Astrocyte (in vitro differentiated cells and primary cell): ENCODE measurements at regions not wholly inside any gene's neighbourhood (a gene's known extent, or its start where the extent isn't known, plus 50 kb on each side); places are given as distances from the start of the nearest gene placed in this dataset.

Experiments used
- DNase-seq: peaks from one replicate; pipeline ENCODE4 v3.0.0-alpha.2; 2010; ENCODE audit warnings: low read depth
- FAIRE-seq: peaks from 2 replicates; lab custom pipeline; 2011; peaks lifted over from hg19 to GRCh38; lab: Jason Lieb, UNC
- H2AFZ ChIP-seq: 2 replicates; pipeline ENCODE4 v1.6.0; 2012; ENCODE audit warnings: low read depth, low read length, inconsistent platforms
- H3K27ac ChIP-seq: 2 replicates; pipeline ENCODE4 v1.5.1; 2011; ENCODE audit warnings: low read depth, low read length, inconsistent platforms
- H3K27me3 ChIP-seq: 2 replicates; pipeline ENCODE4 v1.6.0; 2011; ENCODE audit warnings: low read length, inconsistent platforms; ENCODE audit not compliant: insufficient read depth
- H3K36me3 ChIP-seq: 2 replicates; pipeline ENCODE4 v1.5.1; 2011; ENCODE audit warnings: low read length, inconsistent platforms; ENCODE audit not compliant: insufficient read depth
- H3K4me1 ChIP-seq: 2 replicates; pipeline ENCODE4 v1.5.1; 2011; ENCODE audit warnings: low read length, inconsistent platforms; ENCODE audit not compliant: insufficient read depth
- H3K4me2 ChIP-seq: 2 replicates; pipeline ENCODE4 v1.6.0; 2012; ENCODE audit warnings: low read length, inconsistent platforms
- H3K4me3 ChIP-seq: 2 replicates; pipeline ENCODE4 v1.5.1; 2011; ENCODE audit warnings: low read depth, mild to moderate bottlenecking, low read length, inconsistent platforms; ENCODE audit not compliant: insufficient read depth
- H3K79me2 ChIP-seq: 2 replicates; pipeline ENCODE4 v1.6.0; 2012; ENCODE audit warnings: mild to moderate bottlenecking, low read length, inconsistent platforms; ENCODE audit not compliant: insufficient read depth
- H3K9ac ChIP-seq: 2 replicates; pipeline ENCODE4 v1.6.0; 2012; ENCODE audit warnings: mild to moderate bottlenecking, low read length, inconsistent platforms
- H3K9me3 ChIP-seq: 2 replicates; pipeline ENCODE4 v1.5.1; 2012; ENCODE audit warnings: low read depth, mild to moderate bottlenecking, low read length, inconsistent platforms; ENCODE audit not compliant: insufficient read depth
- H4K20me1 ChIP-seq: 2 replicates; pipeline ENCODE4 v1.6.0; 2012; ENCODE audit warnings: low read length, inconsistent platforms; ENCODE audit not compliant: insufficient read depth
- H3K27ac Mint-ChIP-seq: one replicate; pipeline ENCODE4 v1.8.0; 2021; ENCODE audit warnings: mild to moderate bottlenecking, mixed read lengths; ENCODE audit not compliant: unreplicated experiment
- H3K27me3 Mint-ChIP-seq: one replicate; pipeline ENCODE4 v1.8.0; 2021; ENCODE audit warnings: low read depth, mixed read lengths; ENCODE audit not compliant: unreplicated experiment
- H3K36me3 Mint-ChIP-seq: one replicate; pipeline ENCODE4 v1.8.0; 2021; ENCODE audit warnings: low read depth, mixed read lengths; ENCODE audit not compliant: unreplicated experiment
- H3K4me1 Mint-ChIP-seq: one replicate; pipeline ENCODE4 v1.8.0; 2021; ENCODE audit warnings: low read depth, mixed read lengths; ENCODE audit not compliant: unreplicated experiment
- H3K4me3 Mint-ChIP-seq: one replicate; pipeline ENCODE4 v1.8.0; 2021; ENCODE audit warnings: mild to moderate bottlenecking, moderate library complexity, mixed read lengths; ENCODE audit not compliant: unreplicated experiment
- H3K9me3 Mint-ChIP-seq: one replicate; pipeline ENCODE4 v1.8.0; 2021; ENCODE audit warnings: mild to moderate bottlenecking, mixed read lengths; ENCODE audit not compliant: unreplicated experiment
- EZH2 ChIP-seq: IDR thresholded peaks from 2 replicates; pipeline ENCODE4 v1.6.1; 2012; ENCODE audit warnings: mild to moderate bottlenecking, low read length, inconsistent platforms; ENCODE audit not compliant: insufficient read depth
- TF ChIP-seq, protein P1 (sequence below): IDR thresholded peaks from 2 replicates; pipeline ENCODE4 v1.5.1; 2011; ENCODE audit warnings: low read depth, mild to moderate bottlenecking, inconsistent platforms, low read length, moderate library complexity; ENCODE audit not compliant: insufficient read depth

DNA sequence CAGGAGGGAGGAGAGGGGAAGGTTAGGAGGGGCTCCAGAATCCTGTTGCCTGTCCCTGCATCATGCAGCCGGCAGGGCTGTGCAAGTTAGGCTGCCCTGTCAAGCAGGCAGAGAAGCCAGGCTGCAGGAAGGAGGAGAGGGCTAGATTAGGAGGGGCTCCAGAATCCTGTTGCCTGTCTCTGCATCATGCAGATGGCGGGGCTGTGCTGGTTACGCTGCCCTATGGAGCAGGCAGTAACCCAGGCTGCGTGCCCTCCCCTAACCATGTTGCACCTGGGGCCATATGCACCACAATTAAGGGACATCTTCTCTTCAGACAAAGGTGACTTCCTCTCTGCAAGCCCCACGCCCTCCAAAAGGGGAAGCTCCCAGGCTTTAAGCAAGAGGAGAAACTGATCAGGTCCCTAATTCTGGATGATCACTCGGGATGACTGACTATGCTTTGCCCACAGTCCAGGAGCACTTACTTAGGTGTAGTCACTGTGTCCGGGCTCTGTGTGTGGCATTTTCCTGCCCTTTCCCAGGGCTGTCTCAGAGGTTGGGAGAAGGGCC lies 457.4 kb downstream of the SETD4 start:
- H3K4me1 ChIP-seq = no peaks in the 10 kb centered on the region
- no peak for FAIRE-seq

DNA sequence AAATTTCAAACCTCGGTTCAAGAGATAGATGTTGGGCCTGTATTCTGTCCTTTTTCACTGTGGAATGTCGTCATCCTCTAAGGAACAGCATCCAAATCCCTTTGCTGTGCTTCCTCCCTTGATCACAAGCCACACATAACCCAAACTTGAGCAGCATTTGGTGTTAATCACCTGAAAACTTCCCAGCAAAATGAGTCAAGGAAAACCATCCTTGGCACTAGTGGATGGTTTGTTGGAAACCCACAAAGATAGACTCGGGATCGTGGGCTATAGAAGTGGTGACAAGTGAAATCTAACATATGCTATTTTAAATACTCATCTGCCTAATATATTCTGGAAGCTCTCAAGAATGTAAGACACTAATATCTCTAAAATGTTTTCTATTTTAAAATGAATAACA lies 459.1 kb downstream of the SETD4 start:
- Histone ChIP-seq H3K4me2 (no peak overlapping the region), H3K27me3 (no peaks in the 10 kb centered on the region), H3K36me3 (no peaks in the 10 kb centered on the region), H3K9ac (no peak overlapping the region), H3K4me1 (no peaks in the 10 kb centered on the region), H3K79me2 (no peaks in the 10 kb centered on the region), H3K9me3 (no peaks in the 10 kb centered on the region), H2AFZ (no peak overlapping the region), H4K20me1 (no peaks in the 10 kb centered on the region), H3K4me3 (no peak overlapping the region), H3K27ac (no peak overlapping the region)
- H3K36me3 Mint-ChIP-seq = no peaks in the 10 kb centered on the region
- peaks cover 19% of the 10 kb centered on the region for H3K27me3 Mint-ChIP-seq
- H3K27ac Mint-ChIP-seq = no peak overlapping the region
- DNase-seq (no peak), FAIRE-seq (no peak)
- TF ChIP-seq, protein P1, sequence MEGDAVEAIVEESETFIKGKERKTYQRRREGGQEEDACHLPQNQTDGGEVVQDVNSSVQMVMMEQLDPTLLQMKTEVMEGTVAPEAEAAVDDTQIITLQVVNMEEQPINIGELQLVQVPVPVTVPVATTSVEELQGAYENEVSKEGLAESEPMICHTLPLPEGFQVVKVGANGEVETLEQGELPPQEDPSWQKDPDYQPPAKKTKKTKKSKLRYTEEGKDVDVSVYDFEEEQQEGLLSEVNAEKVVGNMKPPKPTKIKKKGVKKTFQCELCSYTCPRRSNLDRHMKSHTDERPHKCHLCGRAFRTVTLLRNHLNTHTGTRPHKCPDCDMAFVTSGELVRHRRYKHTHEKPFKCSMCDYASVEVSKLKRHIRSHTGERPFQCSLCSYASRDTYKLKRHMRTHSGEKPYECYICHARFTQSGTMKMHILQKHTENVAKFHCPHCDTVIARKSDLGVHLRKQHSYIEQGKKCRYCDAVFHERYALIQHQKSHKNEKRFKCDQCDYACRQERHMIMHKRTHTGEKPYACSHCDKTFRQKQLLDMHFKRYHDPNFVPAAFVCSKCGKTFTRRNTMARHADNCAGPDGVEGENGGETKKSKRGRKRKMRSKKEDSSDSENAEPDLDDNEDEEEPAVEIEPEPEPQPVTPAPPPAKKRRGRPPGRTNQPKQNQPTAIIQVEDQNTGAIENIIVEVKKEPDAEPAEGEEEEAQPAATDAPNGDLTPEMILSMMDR = no peak
- no peak for TF ChIP-seq EZH2
- no peaks in the 10 kb centered on the region for H3K9me3 Mint-ChIP-seq
- no peaks in the 10 kb centered on the region for H3K4me1 Mint-ChIP-seq
- no peak overlapping the region for H3K4me3 Mint-ChIP-seq

More for the DNA sequence above, 457.4 kb downstream of the SETD4 start:
- Histone ChIP-seq H4K20me1 (no peaks in the 10 kb centered on the region), H3K27ac (no peak overlapping the region), H3K4me2 (no peak overlapping the region), H3K79me2 (no peaks in the 10 kb centered on the region), H3K9ac (no peak overlapping the region), H3K9me3 (no peaks in the 10 kb centered on the region), H3K36me3 (no peaks in the 10 kb centered on the region), H2AFZ (no peak overlapping the region), H3K4me3 (no peak overlapping the region), H3K27me3 (no peaks in the 10 kb centered on the region)
- H3K27me3 Mint-ChIP-seq = peaks cover 19% of the 10 kb centered on the region
- H3K4me3 Mint-ChIP-seq = no peak overlapping the region
- peaks cover 3% of the 10 kb centered on the region for H3K9me3 Mint-ChIP-seq
- no peaks in the 10 kb centered on the region for H3K4me1 Mint-ChIP-seq
- DNase-seq = no peak
- H3K36me3 Mint-ChIP-seq = no peaks in the 10 kb centered on the region
- H3K27ac Mint-ChIP-seq = no peak overlapping the region
- no peak for TF ChIP-seq EZH2
- TF ChIP-seq, protein P1 = no peak

DNA sequence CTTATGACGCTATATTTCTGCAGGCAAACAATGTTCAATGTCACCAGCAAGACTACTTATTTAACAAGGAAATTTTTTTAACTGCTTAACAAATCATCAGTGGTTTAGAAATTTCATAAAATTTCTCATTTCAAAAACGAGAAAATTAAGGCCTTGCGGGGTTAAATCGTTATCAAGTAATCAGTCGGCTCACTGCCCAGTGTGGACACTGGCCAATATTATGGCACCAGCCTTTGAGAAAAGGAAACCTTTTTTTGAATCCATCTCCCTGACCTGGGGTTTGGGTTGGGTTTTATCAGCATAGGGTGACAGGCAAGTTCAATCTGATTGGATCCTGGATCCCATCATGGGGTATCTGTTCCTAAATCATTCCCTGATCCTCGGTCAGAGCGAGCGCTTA lies 461.2 kb downstream of the SETD4 start:
- Histone ChIP-seq H3K4me2 (no peak overlapping the region), H4K20me1 (no peaks in the 10 kb centered on the region), H3K9me3 (no peaks in the 10 kb centered on the region), H3K79me2 (no peaks in the 10 kb centered on the region), H2AFZ (no peak overlapping the region), H3K36me3 (no peaks in the 10 kb centered on the region), H3K4me3 (no peak overlapping the region), H3K27ac (no peak overlapping the region), H3K9ac (no peak overlapping the region), H3K4me1 (no peaks in the 10 kb centered on the region), H3K27me3 (no peaks in the 10 kb centered on the region)
- peaks cover 19% of the 10 kb centered on the region for H3K27me3 Mint-ChIP-seq
- H3K4me3 Mint-ChIP-seq = no peak overlapping the region
- H3K9me3 Mint-ChIP-seq = no peaks in the 10 kb centered on the region
- H3K36me3 Mint-ChIP-seq = no peaks in the 10 kb centered on the region
- no peak for FAIRE-seq
- TF ChIP-seq, protein P1 = no peak
- no peak for TF ChIP-seq EZH2
- no peak overlapping the region for H3K27ac Mint-ChIP-seq
- H3K4me1 Mint-ChIP-seq = peaks cover 2% of the 10 kb centered on the region
- no peak for DNase-seq
